SK-N-SH treated with all-trans-retinoic acid at 6 μM for 48 hours (cell line): ENCODE measurements at regions not wholly inside any gene's neighbourhood (a gene's known extent, or its start where the extent isn't known, plus 50 kb on each side); places are given as distances from the start of the nearest gene placed in this dataset.

Source experiments
- ATAC-seq: fragments of 200-7000 bp; cut with Tn5 transposase; 3 replicates; pipeline ENCODE4 v1.9.1; 2020; ENCODE audit warnings: mild to moderate bottlenecking, moderate library complexity
- ARNTL ChIP-seq: fragments of 450-650 bp; formaldehyde crosslinking; IDR thresholded peaks from 2 replicates; pipeline ENCODE4 v1.5.0; 2020; ENCODE audit warnings: low read depth, mild to moderate bottlenecking, moderate library complexity, borderline replicate concordance
- BACH2 ChIP-seq: fragments of 250-450 bp; sonication (Bioruptor Pico); IDR thresholded peaks from 2 replicates; pipeline ENCODE4 v1.9.0; 2021; ENCODE audit warnings: mild to moderate bottlenecking, borderline replicate concordance
- CSDC2 ChIP-seq: fragments of 250-450 bp; sonication (Bioruptor Pico); IDR thresholded peaks from 2 replicates; pipeline ENCODE4 v1.5.0; 2020; ENCODE audit warnings: mild to moderate bottlenecking, moderate library complexity
- CSRNP3 ChIP-seq: fragments of 250-450 bp; sonication (Bioruptor Pico); IDR thresholded peaks from 2 replicates; pipeline ENCODE4 v1.5.1; 2021; ENCODE audit warnings: mild to moderate bottlenecking, moderate library complexity
- ESRRG ChIP-seq: fragments of 250-450 bp; sonication (Bioruptor Pico); IDR thresholded peaks from 2 replicates; pipeline ENCODE4 v1.6.1; 2021; ENCODE audit warnings: mild to moderate bottlenecking
- GLIS3 ChIP-seq: fragments of 250-450 bp; sonication (Bioruptor Pico); IDR thresholded peaks from 2 replicates; pipeline ENCODE4 v1.5.0; 2020; ENCODE audit warnings: mild to moderate bottlenecking, moderate library complexity
- ISL1 ChIP-seq: fragments of 250-450 bp; sonication (Bioruptor Pico); IDR thresholded peaks from 2 replicates; pipeline ENCODE4 v2.1.2; 2022; ENCODE audit warnings: mild to moderate bottlenecking, moderate library complexity
- OSR1 ChIP-seq: fragments of 250-450 bp; sonication (Bioruptor Pico); IDR thresholded peaks from 2 replicates; pipeline ENCODE4 v1.8.0; 2022; ENCODE audit warnings: moderate library complexity, mild to moderate bottlenecking, inconsistent platforms
- PPARA ChIP-seq: fragments of 250-450 bp; sonication (Bioruptor Pico); IDR thresholded peaks from 2 replicates; pipeline ENCODE4 v1.5.0; 2020; ENCODE audit warnings: mild to moderate bottlenecking, borderline replicate concordance
- RARB ChIP-seq: fragments of 250-450 bp; sonication (Bioruptor Pico); IDR thresholded peaks from 2 replicates; pipeline ENCODE4 v1.8.0; 2021; ENCODE audit warnings: mild to moderate bottlenecking, moderate library complexity
- SNAI2 ChIP-seq: fragments of 250-450 bp; sonication (Bioruptor Pico); IDR thresholded peaks from 2 replicates; pipeline ENCODE4 v1.5.0; 2020; ENCODE audit warnings: mild to moderate bottlenecking, moderate library complexity
- TCF4 ChIP-seq: fragments of 250-450 bp; sonication (Bioruptor Pico); IDR thresholded peaks from 2 replicates; pipeline ENCODE4 v1.8.0; 2021; ENCODE audit warnings: mild to moderate bottlenecking, moderate library complexity, borderline replicate concordance
- TOX ChIP-seq: fragments of 250-450 bp; sonication (Bioruptor Pico); IDR thresholded peaks from 2 replicates; pipeline ENCODE4 v1.8.0; 2021; ENCODE audit warnings: mild to moderate bottlenecking, moderate library complexity, borderline replicate concordance
- ZFP3 ChIP-seq: fragments of 250-450 bp; sonication (Bioruptor Pico); IDR thresholded peaks from 2 replicates; pipeline ENCODE4 v1.5.0; 2020; ENCODE audit warnings: mild to moderate bottlenecking, moderate library complexity
- ZFP30 ChIP-seq: fragments of 450-650 bp; formaldehyde crosslinking; IDR thresholded peaks from 2 replicates; pipeline ENCODE4 v1.5.0; 2022; ENCODE audit warnings: mild to moderate bottlenecking, moderate library complexity
- ZNF565 ChIP-seq: fragments of 450-650 bp; formaldehyde crosslinking; conservative IDR thresholded peaks from 2 replicates; pipeline ENCODE4 v1.5.0; 2020; ENCODE audit warnings: low read depth, mild to moderate bottlenecking, moderate library complexity
- ZNF70 ChIP-seq: fragments of 450-650 bp; formaldehyde crosslinking; IDR thresholded peaks from 2 replicates; pipeline ENCODE4 v1.5.0; 2020; ENCODE audit warnings: mild to moderate bottlenecking, moderate library complexity
- ZNF8 ChIP-seq: fragments of 450-650 bp; formaldehyde crosslinking; IDR thresholded peaks from 2 replicates; pipeline ENCODE4 v1.5.0; 2020; ENCODE audit warnings: mild to moderate bottlenecking, moderate library complexity
- TF ChIP-seq, protein P1 (sequence below): fragments of 250-450 bp; sonication (Bioruptor Pico); IDR thresholded peaks from 2 replicates; pipeline ENCODE4 v1.5.0; 2020; ENCODE audit warnings: mild to moderate bottlenecking, moderate library complexity
- TF ChIP-seq, protein P2 (sequence below): fragments of 250-450 bp; sonication (Bioruptor Pico); IDR thresholded peaks from 2 replicates; pipeline ENCODE4 v1.8.0; 2021; ENCODE audit warnings: low read depth, mild to moderate bottlenecking, moderate library complexity, borderline replicate concordance
- TF ChIP-seq, protein P3 (sequence below): fragments of 250-450 bp; sonication (Bioruptor Pico); IDR thresholded peaks from 2 replicates; pipeline ENCODE4 v1.8.0; 2020; ENCODE audit warnings: mild to moderate bottlenecking, moderate library complexity, borderline replicate concordance
- TF ChIP-seq, protein P4 (sequence below): fragments of 250-450 bp; sonication (Bioruptor Pico); IDR thresholded peaks from 2 replicates; pipeline ENCODE4 v1.5.1; 2020; ENCODE audit warnings: low read depth, mild to moderate bottlenecking, moderate library complexity

DNA sequence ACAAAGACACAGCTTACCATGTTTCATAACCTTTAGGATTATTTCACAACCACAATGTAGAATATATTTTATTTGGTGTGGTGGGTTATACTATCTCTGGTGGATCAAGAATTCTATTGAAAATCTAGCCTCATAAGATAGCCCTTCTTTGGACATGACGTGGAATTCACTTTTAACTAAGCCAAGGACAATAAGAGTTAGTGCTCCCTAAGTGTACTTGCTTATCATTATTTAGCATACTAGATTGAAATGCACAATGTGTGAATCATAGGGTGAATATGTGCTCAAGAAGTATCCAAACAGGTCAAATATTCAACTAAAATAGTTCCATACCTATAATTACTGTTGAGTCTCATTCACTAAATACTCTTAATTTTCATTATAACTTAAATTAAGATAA lies 1179.5 kb upstream of the GOT2 start:
- ATAC-seq = no peak
- no peak for TF ChIP-seq ARNTL
- TF ChIP-seq, protein P1, sequence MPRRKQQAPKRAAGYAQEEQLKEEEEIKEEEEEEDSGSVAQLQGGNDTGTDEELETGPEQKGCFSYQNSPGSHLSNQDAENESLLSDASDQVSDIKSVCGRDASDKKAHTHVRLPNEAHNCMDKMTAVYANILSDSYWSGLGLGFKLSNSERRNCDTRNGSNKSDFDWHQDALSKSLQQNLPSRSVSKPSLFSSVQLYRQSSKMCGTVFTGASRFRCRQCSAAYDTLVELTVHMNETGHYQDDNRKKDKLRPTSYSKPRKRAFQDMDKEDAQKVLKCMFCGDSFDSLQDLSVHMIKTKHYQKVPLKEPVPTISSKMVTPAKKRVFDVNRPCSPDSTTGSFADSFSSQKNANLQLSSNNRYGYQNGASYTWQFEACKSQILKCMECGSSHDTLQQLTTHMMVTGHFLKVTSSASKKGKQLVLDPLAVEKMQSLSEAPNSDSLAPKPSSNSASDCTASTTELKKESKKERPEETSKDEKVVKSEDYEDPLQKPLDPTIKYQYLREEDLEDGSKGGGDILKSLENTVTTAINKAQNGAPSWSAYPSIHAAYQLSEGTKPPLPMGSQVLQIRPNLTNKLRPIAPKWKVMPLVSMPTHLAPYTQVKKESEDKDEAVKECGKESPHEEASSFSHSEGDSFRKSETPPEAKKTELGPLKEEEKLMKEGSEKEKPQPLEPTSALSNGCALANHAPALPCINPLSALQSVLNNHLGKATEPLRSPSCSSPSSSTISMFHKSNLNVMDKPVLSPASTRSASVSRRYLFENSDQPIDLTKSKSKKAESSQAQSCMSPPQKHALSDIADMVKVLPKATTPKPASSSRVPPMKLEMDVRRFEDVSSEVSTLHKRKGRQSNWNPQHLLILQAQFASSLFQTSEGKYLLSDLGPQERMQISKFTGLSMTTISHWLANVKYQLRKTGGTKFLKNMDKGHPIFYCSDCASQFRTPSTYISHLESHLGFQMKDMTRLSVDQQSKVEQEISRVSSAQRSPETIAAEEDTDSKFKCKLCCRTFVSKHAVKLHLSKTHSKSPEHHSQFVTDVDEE (CRISPR knock-in tag) = no peak
- TF ChIP-seq ZNF70 (CRISPR knock-in tag) = no peak
- TF ChIP-seq, protein P2, sequence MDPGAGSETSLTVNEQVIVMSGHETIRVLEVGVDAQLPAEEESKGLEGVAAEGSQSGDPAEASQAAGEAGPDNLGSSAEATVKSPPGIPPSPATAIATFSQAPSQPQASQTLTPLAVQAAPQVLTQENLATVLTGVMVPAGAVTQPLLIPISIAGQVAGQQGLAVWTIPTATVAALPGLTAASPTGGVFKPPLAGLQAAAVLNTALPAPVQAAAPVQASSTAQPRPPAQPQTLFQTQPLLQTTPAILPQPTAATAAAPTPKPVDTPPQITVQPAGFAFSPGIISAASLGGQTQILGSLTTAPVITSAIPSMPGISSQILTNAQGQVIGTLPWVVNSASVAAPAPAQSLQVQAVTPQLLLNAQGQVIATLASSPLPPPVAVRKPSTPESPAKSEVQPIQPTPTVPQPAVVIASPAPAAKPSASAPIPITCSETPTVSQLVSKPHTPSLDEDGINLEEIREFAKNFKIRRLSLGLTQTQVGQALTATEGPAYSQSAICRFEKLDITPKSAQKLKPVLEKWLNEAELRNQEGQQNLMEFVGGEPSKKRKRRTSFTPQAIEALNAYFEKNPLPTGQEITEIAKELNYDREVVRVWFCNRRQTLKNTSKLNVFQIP = no peak
- TF ChIP-seq, all 23 proteins: peak for 0

- ATAC-seq = no peak
- TF ChIP-seq TCF4 (no peak), OSR1 (CRISPR knock-in tag) (no peak), ESRRG (CRISPR knock-in tag) (no peak), ARNTL (no peak), PPARA (CRISPR knock-in tag) (no peak), RARB (CRISPR knock-in tag) (no peak), ZNF8 (CRISPR knock-in tag) (no peak), ZNF70 (CRISPR knock-in tag) (no peak), ISL1 (CRISPR knock-in tag) (no peak), GLIS3 (CRISPR knock-in tag) (no peak), BACH2 (CRISPR knock-in tag) (no peak), ZFP3 (no peak), TOX (CRISPR knock-in tag) (no peak), CSRNP3 (no peak), CSDC2 (CRISPR knock-in tag) (no peak)
- TF ChIP-seq, protein P3, sequence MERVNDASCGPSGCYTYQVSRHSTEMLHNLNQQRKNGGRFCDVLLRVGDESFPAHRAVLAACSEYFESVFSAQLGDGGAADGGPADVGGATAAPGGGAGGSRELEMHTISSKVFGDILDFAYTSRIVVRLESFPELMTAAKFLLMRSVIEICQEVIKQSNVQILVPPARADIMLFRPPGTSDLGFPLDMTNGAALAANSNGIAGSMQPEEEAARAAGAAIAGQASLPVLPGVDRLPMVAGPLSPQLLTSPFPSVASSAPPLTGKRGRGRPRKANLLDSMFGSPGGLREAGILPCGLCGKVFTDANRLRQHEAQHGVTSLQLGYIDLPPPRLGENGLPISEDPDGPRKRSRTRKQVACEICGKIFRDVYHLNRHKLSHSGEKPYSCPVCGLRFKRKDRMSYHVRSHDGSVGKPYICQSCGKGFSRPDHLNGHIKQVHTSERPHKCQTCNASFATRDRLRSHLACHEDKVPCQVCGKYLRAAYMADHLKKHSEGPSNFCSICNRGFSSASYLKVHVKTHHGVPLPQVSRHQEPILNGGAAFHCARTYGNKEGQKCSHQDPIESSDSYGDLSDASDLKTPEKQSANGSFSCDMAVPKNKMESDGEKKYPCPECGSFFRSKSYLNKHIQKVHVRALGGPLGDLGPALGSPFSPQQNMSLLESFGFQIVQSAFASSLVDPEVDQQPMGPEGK = no peak
- TF ChIP-seq, protein P4, sequence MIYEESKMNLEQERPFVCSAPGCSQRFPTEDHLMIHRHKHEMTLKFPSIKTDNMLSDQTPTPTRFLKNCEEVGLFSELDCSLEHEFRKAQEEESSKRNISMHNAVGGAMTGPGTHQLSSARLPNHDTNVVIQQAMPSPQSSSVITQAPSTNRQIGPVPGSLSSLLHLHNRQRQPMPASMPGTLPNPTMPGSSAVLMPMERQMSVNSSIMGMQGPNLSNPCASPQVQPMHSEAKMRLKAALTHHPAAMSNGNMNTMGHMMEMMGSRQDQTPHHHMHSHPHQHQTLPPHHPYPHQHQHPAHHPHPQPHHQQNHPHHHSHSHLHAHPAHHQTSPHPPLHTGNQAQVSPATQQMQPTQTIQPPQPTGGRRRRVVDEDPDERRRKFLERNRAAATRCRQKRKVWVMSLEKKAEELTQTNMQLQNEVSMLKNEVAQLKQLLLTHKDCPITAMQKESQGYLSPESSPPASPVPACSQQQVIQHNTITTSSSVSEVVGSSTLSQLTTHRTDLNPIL = no peak
These were observed 1175.1 kb upstream of the GOT2 start for GRCh38 chr16:59909262-59909661.

DNA sequence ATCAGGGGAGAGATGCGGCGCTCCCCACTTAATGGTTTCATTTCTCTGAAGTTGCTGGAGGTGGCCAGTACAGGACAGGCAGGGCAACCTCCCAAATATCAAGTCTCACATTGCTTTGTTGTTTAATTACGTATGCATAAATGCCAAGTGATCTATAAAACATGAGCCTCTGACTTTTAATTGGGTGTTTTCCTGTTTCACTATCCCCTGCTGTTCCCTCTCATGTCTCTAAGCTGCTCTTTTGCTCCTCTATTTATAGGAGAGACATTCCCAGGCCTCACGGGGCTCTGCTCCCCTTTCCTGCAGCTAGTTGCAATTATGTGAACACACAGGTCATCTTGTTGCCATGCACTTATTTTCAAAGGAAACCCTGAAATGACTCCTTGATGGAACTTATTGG lies 1173.5 kb upstream of the GOT2 start:
- ATAC-seq = no peak
- no peak for TF ChIP-seq BACH2 (CRISPR knock-in tag)
- TF ChIP-seq ZFP3 = no peak
- no peak for TF ChIP-seq ISL1 (CRISPR knock-in tag)
- no peak for TF ChIP-seq ZNF70 (CRISPR knock-in tag)
- TF ChIP-seq ESRRG (CRISPR knock-in tag) = no peak
- TF ChIP-seq, all 23 proteins: peak for 0

- ATAC-seq = no peak
- TF ChIP-seq CSDC2 (CRISPR knock-in tag) (no peak), ZFP3 (no peak), CSRNP3 (no peak), BACH2 (CRISPR knock-in tag) (no peak), ZNF565 (CRISPR knock-in tag) (no peak), ZNF8 (CRISPR knock-in tag) (no peak), ARNTL (no peak), ZNF70 (CRISPR knock-in tag) (no peak), ZFP30 (CRISPR knock-in tag) (no peak), SNAI2 (no peak)
- TF ChIP-seq, protein P4 = no peak
- TF ChIP-seq, protein P1 (CRISPR knock-in tag) = no peak
These were observed 1171.5 kb upstream of the GOT2 start for GRCh38 chr16:59905606-59906005.
